GM23248 (cell line): ENCODE measurements at regions not wholly inside any gene's neighbourhood (a gene's known extent, or its start where the extent isn't known, plus 50 kb on each side); places are given as distances from the start of the nearest gene placed in this dataset.

Experiments used
- EZH2 ChIP-seq: fragments of 200-600 bp; sonication (generic); IDR thresholded peaks from 2 replicates; pipeline ENCODE4 v1.6.1; 2018; ENCODE audit warnings: antibody characterized with exemption, mild to moderate bottlenecking; ENCODE audit not compliant: insufficient read depth, poor library complexity, severe bottlenecking
- EZH2phosphoT487 ChIP-seq: fragments of 200-600 bp; sonication (generic); IDR thresholded peaks from 2 replicates; pipeline ENCODE4 v1.6.1; 2018; ENCODE audit warnings: antibody characterized with exemption, moderate library complexity, mild to moderate bottlenecking, low read depth; ENCODE audit not compliant: insufficient read depth

DNA sequence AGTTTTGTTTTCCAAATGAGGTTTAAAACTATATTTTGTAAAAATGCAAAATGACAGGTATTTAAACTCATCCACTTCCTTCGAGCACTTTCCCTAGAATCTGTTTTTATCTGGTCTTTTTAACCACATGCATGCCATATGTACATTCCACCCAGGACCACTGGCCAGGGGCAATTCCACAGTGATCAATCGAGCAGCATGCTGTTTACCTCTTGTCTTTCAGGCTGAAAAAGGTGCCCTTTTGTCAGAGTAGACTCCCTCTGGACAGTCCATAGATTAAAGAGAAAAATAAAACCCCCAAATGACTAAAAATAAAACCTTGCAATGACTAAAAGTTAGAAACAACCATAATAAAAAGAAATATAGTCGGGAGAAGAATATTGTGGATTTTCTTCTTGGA, 313.3 kb downstream of the LMO4 start:
- TF ChIP-seq EZH2 (no peak), EZH2phosphoT487 (no peak)
